IMR-90 (cell line): ENCODE measurements at regions not wholly inside any gene's neighbourhood (a gene's known extent, or its start where the extent isn't known, plus 50 kb on each side); places are given as distances from the start of the nearest gene placed in this dataset.
"Not testable (repeated sequence)": the region's sequence is repeated elsewhere in the genome, so short reads cannot be mapped to it uniquely, and the experiment has no call there.

Experiments
- ATAC-seq: fragments of 200-7000 bp; cut with Tn5 transposase; 2 replicates; pipeline ENCODE4 v1.9.1; 2020; ENCODE audit warnings: low read depth, mild to moderate bottlenecking, moderate library complexity
- BruUV-seq: library from RNA; stranded (reverse); fragments of 400-500 nt; replicated peaks from 2 replicates; lab custom pipeline; 2021; lab: Mats Ljungman, UMichigan
- CTCF ChIA-PET: fragments of 300-600 bp; formaldehyde crosslinking; extraction: SDS; loops from one replicate; lab custom pipeline; 2021; ENCODE audit warnings: antibody characterized with exemption; lab: Yijun Ruan, JAX
- POLR2A ChIA-PET: fragments of 300-600 bp; sonication (Branson Sonifier 250); formaldehyde crosslinking; loops from one replicate; lab custom pipeline; 2022; ENCODE audit warnings: antibody characterized with exemption; ENCODE audit not compliant: unreplicated experiment; lab: Charles Lee
- DNase-seq: peaks from one replicate; pipeline ENCODE4 v3.0.0; 2013
- H2AFZ ChIP-seq: replicated peaks from 2 replicates; pipeline ENCODE3; 2013; ENCODE audit warnings: low read length, mild to moderate bottlenecking; ENCODE audit not compliant: poor library complexity
- H2AK5ac ChIP-seq: 2 replicates; pipeline ENCODE4 v1.6.1; 2013; ENCODE audit warnings: low read depth, low read length, inconsistent platforms
- H2AK9ac ChIP-seq: replicated peaks from 2 replicates; pipeline ENCODE3; 2013; ENCODE audit warnings: mild to moderate bottlenecking, low read depth, low read length, moderate library complexity; ENCODE audit not compliant: poor library complexity
- H2BK120ac ChIP-seq: 2 replicates; pipeline ENCODE4 v1.6.1; 2013; ENCODE audit warnings: low read depth, low read length, inconsistent platforms
- H2BK15ac ChIP-seq: 3 replicates; pipeline ENCODE4 v1.6.1; 2013; ENCODE audit warnings: low read depth, low read length, inconsistent platforms
- H2BK20ac ChIP-seq: 2 replicates; pipeline ENCODE4 v1.6.1; 2013; ENCODE audit warnings: low read depth, mild to moderate bottlenecking, inconsistent platforms, low read length, moderate library complexity
- H2BK5ac ChIP-seq: 2 replicates; pipeline ENCODE4 v1.6.1; 2013; ENCODE audit warnings: mild to moderate bottlenecking, low read depth, low read length, inconsistent platforms; ENCODE audit not compliant: poor library complexity, severe bottlenecking
- H3K14ac ChIP-seq: replicated peaks from 2 replicates; pipeline ENCODE4 v1.6.1; 2013; ENCODE audit warnings: low read depth, low read length, inconsistent platforms
- H3K18ac ChIP-seq: 2 replicates; pipeline ENCODE4 v1.6.1; 2013; ENCODE audit warnings: low read depth, low read length, control low read depth
- H3K23ac ChIP-seq: 2 replicates; pipeline ENCODE4 v1.6.1; 2013; ENCODE audit warnings: low read depth, low read length, inconsistent platforms
- H3K27ac ChIP-seq: 2 replicates; pipeline ENCODE4 v1.5.1; 2013; ENCODE audit warnings: mild to moderate bottlenecking, control low read depth, low read length; ENCODE audit not compliant: insufficient read depth
- H3K27me3 ChIP-seq: 2 replicates; pipeline ENCODE4 v1.6.1; 2013; ENCODE audit warnings: low read length; ENCODE audit not compliant: control insufficient read depth, insufficient read depth
- H3K36me3 ChIP-seq: 2 replicates; pipeline ENCODE4 v1.6.1; 2013; ENCODE audit warnings: low read length, mixed read lengths; ENCODE audit not compliant: control insufficient read depth, insufficient read depth
- H3K4ac ChIP-seq: 2 replicates; pipeline ENCODE4 v1.6.1; 2013; ENCODE audit warnings: low read depth, low read length, inconsistent platforms
- H3K4me1 ChIP-seq: 2 replicates; pipeline ENCODE4 v1.6.1; 2013; ENCODE audit warnings: low read length, mixed read lengths; ENCODE audit not compliant: control insufficient read depth, insufficient read depth
- H3K4me2 ChIP-seq: 2 replicates; pipeline ENCODE4 v1.6.1; 2013; ENCODE audit warnings: low read depth, mild to moderate bottlenecking, control low read depth, low read length, moderate library complexity
- H3K4me3 ChIP-seq: 2 replicates; pipeline ENCODE4 v1.5.1; 2013; ENCODE audit warnings: low read depth, mild to moderate bottlenecking, control low read depth, low read length, moderate library complexity; ENCODE audit not compliant: insufficient read depth
- H3K56ac ChIP-seq: 2 replicates; pipeline ENCODE4 v1.6.1; 2013; ENCODE audit warnings: low read length, inconsistent platforms; ENCODE audit not compliant: insufficient read depth; ENCODE audit errors: extremely low read depth
- H3K79me1 ChIP-seq, 2 experiments: 2 replicates each; pipeline ENCODE4 v1.6.1; 2013; ENCODE audit warnings: low read length in 2 of 2, inconsistent platforms in 1 of 2, low read depth in 1 of 2
- H3K9ac ChIP-seq: 2 replicates; pipeline ENCODE4 v1.6.1; 2013; ENCODE audit warnings: low read depth, low read length, control low read depth
- H3K9me1 ChIP-seq: 2 replicates; pipeline ENCODE4 v1.6.1; 2013; ENCODE audit warnings: low read length, inconsistent platforms; ENCODE audit not compliant: insufficient read depth
- H3K9me3 ChIP-seq: 2 replicates; pipeline ENCODE4 v1.6.1; 2013; ENCODE audit warnings: low read length; ENCODE audit not compliant: control insufficient read depth, insufficient read depth
- H4K20me1 ChIP-seq: 2 replicates; pipeline ENCODE4 v1.6.1; 2013; ENCODE audit warnings: low read length, inconsistent platforms; ENCODE audit not compliant: insufficient read depth
- H4K5ac ChIP-seq: 2 replicates; pipeline ENCODE4 v1.6.1; 2013; ENCODE audit warnings: mild to moderate bottlenecking, low read depth, low read length, control low read depth
- H4K8ac ChIP-seq, 2 experiments: 2 replicates each; pipeline ENCODE4 v1.6.1; 2013; ENCODE audit warnings: low read depth in 2 of 2, low read length in 2 of 2, control low read depth in 1 of 2, inconsistent platforms in 1 of 2
- H4K91ac ChIP-seq: 2 replicates; pipeline ENCODE4 v1.6.1; 2013; ENCODE audit warnings: low read depth, low read length, inconsistent platforms; ENCODE audit not compliant: insufficient read depth
- WGBS, 2 experiments: methylation state at CpG; one replicate each; pipeline versions ENCODE4 v1.1.5 to v1.1.7; 2013; ENCODE audit warnings: missing lambda C conversion rate in 2 of 2; ENCODE audit not compliant: insufficient read length in 1 of 2; ENCODE audit errors: extremely low coverage in 2 of 2; 5-methylcytosine and 5-hydroxymethylcytosine counted together
- dilution Hi-C: fragments of 300-500 bp; cut with HindIII; formaldehyde crosslinking; loops from one replicate; pipeline ENCODE4 v1.14.3; 2018; ENCODE audit warnings: low sequenced_read_pairs; ENCODE audit not compliant: unreplicated experiment
- in situ Hi-C: fragments of 300-500 bp; cut with MboI; formaldehyde crosslinking; loops from 3 replicates; pipeline ENCODE4 v1.14.3; 2019; ENCODE audit warnings: low sequenced_read_pairs, inconsistent platforms, mixed read lengths
- intact Hi-C: fragments of 100-400 bp; cut with micrococcal nuclease; formaldehyde crosslinking; loops from 2 replicates; pipeline ENCODE4 v1.10.0; 2022

- H3K36me3 ChIP-seq, ATAC-seq, H3K79me1 ChIP-seq, H2AK9ac ChIP-seq, H3K4me3 ChIP-seq, H3K18ac ChIP-seq, intact Hi-C loops, H3K27me3 ChIP-seq, H3K23ac ChIP-seq, H2AK5ac ChIP-seq, H3K9me3 ChIP-seq, POLR2A ChIA-PET, H3K9me1 ChIP-seq, H2AFZ ChIP-seq, H3K27ac ChIP-seq, H4K5ac ChIP-seq, H3K4me1 ChIP-seq, H2BK120ac ChIP-seq, DNase-seq, H3K14ac ChIP-seq, H2BK15ac ChIP-seq, dilution Hi-C loops, H2BK5ac ChIP-seq, H3K9ac ChIP-seq, H4K20me1 ChIP-seq, in situ Hi-C loops, H2BK20ac ChIP-seq, CTCF ChIA-PET, H4K8ac ChIP-seq, H3K56ac ChIP-seq, H3K4me2 ChIP-seq, H4K91ac ChIP-seq, BruUV-seq, H3K4ac ChIP-seq: not testable (repeated sequence)
- 80% methylated on average over 5 of the region's 15 CpGs; no CpG with 5 or more reads in 1 of the 2 experiments for WGBS, 2 experiments
Measured at GRCh38 chr6:76959177-76959576, 504.1 kb downstream of the HTR1B start.
